HL-60/S4 (cell line): ENCODE measurements at regions not wholly inside any gene's neighbourhood (a gene's known extent, or its start where the extent isn't known, plus 50 kb on each side); places are given as distances from the start of the nearest gene placed in this dataset.

ENCODE experiments used
- in situ Hi-C: fragments of 300-500 bp; cut with MboI; formaldehyde crosslinking; loops from 2 replicates; pipeline ENCODE4 v1.14.3; 2022; ENCODE audit warnings: low sequenced_read_pairs

DNA sequence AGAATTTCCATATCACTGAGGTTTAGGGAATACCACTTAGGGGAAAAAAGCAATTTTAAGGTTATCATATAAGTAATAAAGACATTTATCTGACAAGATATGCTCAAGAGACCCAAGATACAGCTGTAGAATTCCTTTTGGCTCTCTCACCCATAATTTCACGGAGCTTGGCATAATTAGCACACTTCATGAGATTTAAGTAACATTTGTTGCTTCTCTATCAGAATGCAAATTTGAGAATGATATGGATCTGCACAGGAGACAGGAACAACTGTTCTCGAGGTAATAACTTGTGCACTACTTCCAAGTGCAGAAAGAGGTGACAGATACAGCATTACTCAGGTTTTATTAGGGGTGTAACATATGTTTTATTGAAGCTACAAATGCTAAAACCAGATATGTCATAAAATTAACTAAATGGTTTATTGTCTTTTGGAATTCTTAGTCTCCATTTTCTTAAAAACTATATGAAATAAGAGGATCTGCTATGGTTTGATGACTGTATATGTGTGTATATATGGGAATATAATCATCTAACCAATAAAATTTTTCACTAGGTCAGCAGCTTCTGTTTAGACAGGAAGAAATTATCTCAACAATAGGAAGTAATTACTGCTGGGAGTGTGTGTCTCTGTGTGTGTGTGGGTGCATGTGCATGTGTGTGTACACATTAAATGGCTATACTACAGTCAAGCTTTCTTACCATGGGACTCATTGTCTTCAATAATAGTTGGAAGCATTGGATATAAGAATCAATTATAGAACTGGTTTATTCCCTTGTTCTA lies 401.3 kb downstream of the PCDH17 start:
- in situ Hi-C loops: no loop called here

DNA sequence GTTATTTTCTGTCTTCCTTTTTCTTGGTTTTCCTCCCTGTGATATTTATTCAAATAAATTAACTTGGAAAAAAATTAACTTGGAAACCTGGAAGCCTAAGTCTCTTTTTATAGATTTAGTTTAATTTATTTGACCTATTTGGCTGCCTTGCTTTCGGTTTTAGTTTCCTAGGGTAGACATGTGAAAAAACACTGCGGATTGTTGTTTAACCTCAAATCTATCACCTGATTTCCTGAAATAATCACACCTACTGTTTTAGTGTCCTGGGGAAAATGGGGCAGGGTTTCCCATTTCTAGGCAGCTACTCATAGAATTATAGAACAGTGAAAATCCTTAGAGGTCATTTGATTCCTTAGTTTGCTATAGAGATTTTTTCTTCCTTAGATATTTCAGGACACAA lies 412.4 kb downstream of the PCDH17 start:
- in situ Hi-C loops: no loop called here

DNA sequence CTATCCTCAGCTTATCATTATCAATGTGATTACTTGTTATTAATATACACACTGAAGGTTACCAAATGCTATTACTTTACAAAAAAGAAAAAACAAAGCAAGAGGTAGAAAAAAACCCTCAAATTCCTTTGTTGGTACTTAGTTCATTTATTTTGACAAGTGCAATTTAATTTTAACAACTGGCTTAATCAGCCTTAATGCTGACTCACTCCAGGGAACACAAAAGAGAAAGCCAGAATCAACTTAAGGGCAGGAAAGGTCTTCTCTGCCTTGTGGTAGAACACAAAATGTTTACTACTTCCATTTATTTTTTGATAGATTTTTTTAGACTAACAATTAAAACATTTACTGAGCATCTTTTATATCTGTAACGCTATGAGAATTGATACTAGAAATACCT lies 417.1 kb downstream of the PCDH17 start:
- in situ Hi-C loops: no loop called here

DNA sequence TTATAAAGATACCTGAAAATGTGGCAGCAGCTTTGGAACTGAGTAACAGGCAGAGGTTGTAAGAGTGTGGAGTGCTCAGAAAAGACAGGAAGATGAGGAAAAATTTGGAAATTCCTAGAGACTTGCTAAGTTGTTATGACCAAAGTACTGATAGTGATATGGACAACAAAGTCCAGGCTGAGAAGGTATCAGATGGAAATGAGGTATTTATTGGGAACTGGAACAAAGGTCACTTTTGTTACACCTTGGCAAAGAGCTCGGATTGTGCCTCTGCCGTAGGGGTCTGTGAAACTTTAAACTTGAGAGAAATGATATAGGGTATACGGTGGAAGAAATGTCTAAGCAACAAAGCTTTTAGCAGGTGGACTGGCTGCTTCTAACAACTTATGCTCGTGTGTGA lies 419.9 kb downstream of the PCDH17 start:
- in situ Hi-C loops: no loop called here

DNA sequence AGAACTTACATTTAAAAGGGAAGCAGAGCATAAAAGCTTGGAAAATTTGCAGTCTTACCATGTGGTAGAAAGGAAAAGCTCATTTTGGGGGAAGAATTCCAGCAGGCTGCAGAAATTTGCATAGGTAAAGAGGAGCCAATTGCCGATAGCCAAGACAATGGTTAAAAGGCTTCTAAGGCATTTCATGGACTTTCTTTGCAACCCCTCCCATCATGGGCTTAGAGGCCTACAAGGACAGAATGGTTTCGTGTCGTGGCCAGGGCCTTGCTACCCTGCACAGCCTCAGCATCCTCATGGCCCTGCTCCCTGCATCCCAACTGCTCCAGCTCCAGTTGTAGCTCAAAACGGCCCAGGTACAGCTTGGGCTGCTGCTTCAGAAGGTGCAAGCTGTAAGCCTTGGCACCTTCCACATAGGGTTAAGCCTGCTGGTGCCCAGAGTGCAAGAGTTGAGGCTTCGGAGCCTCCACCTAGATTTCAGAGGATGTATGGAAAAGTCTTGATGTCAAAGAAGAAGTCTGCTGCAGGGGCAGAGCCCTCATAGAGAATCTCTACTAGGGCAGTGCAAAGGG lies 420.3 kb downstream of the PCDH17 start:
- in situ Hi-C loops: no loop called here

DNA sequence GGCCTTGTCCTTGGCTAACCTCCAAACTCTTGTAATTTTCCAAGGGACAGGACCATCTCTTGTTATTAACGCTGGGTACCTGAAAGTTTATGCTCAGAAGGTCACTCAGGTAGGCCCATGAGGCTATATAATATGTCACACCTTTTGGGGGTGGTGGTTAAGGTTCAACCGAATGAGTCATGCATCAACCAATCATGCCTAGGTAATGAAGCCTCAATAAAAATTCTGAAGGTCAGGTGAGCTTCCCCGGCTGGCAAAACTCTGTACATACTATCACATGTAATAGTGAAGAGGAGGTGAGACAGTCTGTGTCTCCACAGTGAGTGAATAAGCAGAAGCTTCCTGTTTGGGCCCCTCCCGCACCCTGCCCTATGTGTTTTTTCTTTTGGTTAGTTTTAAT lies 424.9 kb downstream of the PCDH17 start:
- in situ Hi-C loops: no loop called here

DNA sequence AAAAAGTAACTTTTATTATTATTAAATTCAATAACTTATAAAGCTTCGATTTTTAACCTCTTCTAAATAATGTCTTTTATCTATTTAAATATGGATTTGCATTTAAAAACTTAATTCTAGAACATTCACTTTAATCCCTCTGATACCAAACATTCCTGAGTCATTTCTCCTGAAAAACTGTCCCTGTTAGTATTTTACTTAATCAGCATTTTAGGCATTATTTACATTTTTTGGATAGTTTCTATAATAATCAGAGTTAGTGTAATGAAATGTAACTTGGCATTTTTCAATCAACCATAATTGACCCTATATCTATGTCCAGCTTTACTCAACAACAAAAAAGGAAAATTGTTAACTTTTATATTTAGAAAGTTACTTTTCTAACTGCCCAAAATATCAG lies 428.1 kb downstream of the PCDH17 start:
- in situ Hi-C loops: no loop called here

DNA sequence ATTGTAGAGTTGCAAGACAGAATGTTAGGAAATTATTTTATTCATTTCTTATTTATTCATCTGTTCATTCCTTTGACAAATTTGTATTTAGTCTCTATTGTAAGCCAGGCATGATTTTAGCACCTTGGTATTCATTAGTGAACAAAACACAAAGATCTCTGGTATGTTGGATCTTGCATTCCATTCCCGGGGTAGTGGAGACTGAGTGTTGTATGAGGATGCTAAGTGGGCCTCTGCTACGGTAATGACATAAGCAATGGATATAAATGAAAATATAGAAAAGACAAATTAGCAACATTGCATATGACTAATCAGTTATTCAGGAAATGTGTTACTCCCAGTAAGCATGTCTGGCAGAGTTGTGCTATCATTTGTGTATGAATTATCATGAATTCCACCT lies 449.3 kb downstream of the PCDH17 start:
- in situ Hi-C loops: no loop called here

DNA sequence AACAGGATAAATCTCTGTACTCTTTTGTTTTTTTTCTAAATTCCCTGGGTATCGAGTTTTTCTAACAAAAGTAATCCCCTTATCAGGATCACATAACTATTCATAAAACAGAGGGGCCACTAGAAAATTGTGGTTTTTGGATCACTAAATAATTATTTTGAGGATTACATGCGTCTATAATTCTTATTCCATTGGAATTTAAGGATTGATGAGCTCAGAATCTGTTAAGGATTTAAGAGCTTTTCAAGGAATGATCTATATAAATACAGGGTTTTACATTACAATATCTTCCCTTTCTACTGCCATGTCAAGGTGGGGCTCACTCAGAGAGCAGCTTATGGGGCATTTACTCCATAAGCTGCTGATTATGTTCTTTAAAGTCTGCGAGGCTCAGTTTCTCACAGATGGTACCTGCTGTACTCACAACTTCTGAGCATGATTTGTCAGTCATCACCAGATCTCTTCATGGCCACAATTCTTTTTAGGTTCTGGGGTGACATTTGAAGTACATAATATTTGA lies 449.8 kb downstream of the PCDH17 start:
- in situ Hi-C loops: no loop called here

DNA sequence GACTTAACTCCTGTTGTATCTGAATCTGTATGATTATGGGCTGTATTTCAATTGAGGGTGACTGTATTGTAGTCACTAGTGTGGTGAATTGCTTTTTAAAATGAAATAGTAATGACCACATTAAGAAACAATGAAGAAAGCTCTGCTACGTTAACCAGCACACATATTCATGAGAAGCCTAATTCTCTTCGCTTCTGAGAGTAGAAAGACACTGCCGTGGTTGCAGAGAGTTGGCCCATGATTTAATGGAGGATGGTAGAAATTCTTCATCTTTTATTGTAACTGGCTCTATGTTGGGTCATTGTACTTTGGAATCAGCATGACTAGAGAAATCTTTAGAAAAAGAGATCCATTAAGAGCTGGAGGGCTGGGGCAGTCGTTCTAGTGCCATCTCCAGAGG lies 451.5 kb downstream of the PCDH17 start:
- in situ Hi-C loops: no loop called here

DNA sequence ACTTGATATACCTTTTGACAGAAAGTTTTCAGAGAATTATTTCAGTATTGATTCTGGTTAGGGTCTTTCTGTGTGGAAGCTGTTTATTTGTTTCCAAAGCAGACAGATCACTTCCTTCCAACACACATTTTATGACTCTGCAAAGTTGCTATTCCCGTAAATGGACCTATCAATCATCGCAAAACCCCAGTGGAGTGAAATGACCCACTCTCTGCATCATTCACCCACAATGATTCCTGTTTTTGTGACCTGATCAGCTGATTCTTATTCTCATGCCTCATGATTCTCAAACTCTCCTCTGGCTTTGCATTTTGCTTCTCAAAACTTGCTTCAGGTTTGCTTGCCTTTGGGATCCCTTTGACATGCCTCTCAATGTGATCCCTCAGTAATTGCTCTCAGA lies 453.7 kb downstream of the PCDH17 start:
- in situ Hi-C loops: no loop called here

DNA sequence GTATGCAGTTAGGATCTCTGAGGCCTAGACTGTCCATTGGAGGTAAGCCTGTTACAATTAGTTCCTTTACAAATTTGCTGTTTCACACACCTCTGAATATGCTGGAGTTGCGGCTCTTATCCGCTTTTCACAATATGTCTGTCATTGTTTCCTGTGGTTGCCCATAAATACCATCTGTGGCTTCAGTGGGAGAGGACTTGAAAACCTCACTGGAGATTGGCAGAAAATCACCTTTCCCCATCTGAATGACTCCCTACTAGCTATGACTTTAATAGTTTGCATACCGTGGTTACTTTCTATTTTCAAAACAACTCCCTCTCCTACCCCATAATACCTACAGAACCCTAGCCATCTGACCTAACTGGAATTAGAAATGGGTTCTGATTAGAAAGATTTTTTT lies 454.3 kb downstream of the PCDH17 start:
- in situ Hi-C loops: no loop called here

DNA sequence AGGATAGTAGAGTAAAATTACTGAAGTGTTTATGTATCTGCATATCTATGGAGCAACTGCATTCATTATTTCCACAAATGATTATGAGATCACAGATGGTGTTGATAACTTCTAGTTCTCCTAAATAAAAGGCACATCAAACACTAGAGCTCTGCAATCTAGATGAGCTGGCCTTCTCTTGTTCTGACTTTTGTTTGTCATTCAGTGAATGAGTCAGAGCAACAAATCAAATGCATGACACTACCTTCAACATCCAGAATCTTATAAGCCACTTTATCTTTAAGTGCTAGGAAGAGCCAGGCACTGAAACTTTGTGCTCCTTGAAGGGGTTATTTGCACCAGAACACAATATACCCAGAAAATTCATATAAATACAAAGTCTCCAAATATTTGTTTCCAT lies 456.0 kb downstream of the PCDH17 start:
- in situ Hi-C loops: no loop called here

DNA sequence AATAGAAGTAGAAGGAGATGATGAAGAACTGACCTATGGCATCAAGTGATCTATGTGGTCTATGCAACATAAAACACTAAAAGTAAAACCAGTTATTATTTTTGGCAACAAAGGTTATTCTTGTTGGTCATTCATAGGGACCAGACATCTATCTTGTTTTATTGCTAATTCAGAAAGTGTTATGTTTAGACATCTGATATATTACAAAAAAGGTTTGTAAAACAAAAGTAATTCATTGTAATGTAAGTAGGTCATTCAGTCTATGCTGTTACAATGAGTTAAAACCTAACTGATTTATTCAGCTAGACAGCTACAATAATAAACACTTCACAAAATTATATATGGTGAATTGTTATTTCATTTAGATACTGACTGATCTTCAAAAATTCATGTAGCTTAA lies 461.9 kb downstream of the PCDH17 start:
- in situ Hi-C loops: no loop called here

DNA sequence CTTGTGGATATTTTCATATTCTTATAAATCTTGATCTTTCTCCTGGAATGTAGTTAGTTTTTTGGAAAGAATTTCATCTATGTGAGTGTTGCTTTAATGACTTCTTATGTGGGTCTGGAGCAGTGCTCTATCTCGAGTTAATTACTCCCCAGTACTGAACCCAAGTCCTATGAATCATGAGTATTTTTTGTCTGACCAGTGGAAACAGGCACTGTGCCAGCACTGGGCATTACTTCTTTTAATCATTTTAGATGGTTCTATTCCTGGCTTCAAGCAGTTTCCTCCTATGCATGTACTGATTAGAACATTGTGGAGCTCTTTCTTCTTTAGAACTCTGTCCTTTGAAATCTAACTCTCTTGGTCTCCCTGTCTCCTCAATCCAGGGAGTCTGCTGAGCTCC lies 466.3 kb downstream of the PCDH17 start:
- in situ Hi-C loops: no loop called here

DNA sequence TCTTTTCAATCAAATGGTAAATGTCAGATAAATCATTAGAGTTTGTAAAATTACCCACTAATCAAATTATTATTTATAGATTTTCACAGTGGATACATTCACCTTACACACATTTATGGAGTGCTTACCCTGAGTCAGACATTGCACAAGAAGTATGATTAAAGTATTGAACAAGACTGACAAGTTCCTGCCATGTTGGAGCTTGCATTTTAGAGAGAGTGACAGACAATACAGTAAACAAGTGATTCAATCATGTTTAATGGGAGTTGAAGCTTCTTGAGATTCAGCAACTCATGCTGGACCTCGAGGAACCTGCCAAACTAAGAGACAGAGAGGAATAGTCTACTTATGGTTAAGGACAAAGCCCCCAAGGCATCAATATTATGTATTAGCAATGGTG lies 487.8 kb downstream of the PCDH17 start:
- in situ Hi-C loops: no loop called here

DNA sequence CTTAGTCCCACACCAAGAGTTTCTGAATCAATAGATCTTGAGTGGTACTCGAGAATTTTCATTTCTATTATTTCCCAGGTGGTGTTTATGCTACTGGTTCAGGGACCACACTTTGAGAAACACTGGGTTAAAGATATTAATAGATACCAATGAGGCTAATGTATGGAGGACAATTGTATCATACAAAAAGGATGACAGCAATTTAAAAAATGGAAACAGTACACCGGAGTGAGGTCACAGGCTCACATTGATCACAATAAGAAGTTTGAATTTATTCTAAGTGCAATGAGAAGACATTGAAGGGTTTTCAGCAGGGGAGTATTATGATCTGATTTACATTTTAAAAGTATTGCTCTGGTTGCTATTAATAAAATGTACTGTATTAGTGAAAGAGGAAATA lies 488.3 kb downstream of the PCDH17 start:
- in situ Hi-C loops: no loop called here

DNA sequence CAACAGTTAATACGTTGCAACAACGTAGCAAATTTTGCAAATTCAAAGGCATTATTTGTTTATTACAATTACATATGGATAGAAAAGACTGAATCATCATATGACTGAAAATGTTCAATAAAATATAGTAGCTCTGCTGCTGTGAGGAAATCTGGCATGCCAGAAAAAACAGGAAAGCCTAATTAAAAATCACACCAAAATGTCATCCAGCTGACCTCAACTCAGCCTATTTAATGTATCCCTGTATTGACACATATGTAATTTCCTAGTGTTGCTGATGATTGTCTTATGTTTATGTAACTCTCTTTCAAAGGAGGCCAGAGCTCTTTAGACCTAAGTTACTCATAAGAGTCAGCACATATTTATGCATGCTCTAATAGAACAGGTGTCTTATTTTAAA lies 495.0 kb downstream of the PCDH17 start:
- in situ Hi-C loops: no loop called here

DNA sequence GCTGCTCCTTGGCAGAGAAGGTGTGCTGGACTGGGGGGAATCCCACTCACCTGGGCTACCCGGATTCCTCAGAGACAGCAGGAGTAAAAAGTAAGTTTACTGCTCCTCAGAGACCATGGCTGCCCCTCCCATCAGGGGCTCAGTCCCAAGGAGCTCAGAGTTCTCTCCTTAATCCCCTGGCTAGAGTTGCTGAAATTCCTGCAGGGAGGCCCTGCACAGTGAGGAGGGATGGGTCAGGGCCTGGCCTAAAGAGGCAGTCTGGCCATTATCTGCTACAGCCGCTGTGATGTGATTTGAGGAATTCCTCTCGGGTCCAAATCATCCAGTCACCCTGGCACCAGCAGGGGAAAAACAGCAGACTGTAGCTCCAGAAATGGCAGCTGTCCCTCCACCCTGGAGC lies 502.5 kb downstream of the PCDH17 start:
- in situ Hi-C loops: no loop called here

DNA sequence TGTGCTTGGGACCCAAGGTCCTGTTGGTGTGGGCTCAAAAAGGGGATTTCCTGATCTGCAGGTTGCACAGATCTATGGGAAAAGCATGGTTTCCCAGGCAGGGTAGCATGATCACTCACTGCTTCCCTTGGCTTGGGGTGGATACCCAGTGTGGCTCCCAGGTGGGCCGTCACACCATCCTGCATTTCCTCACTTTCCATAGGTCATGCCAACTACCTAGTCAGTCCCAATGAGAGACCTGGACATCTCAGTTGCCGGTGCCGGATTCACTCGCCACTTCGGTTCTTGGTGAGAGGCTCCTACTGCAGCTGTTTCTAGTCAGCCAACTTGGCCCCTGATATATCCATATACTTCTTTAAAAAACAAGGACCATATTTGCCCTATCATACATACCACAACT lies 503.0 kb downstream of the PCDH17 start:
- in situ Hi-C loops: no loop called here

DNA sequence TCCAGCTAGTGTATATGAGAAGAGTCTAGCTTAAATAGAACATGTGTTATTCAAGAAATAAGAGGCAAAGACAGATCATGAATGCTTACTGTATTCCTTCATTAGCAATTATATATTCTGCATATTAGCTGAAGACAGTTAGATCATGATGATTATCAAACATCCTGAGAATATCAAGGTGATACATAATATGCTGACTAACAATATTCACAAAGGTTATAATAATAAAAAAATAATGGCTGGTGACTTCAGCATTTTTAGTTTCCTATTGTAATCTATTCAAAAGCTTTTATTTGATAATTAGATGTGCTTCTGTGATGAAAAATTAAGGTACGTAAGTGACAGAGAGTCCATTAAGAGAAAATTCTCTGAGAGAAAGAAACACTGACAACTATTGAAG lies 511.4 kb downstream of the PCDH17 start:
- in situ Hi-C loops: no loop called here

DNA sequence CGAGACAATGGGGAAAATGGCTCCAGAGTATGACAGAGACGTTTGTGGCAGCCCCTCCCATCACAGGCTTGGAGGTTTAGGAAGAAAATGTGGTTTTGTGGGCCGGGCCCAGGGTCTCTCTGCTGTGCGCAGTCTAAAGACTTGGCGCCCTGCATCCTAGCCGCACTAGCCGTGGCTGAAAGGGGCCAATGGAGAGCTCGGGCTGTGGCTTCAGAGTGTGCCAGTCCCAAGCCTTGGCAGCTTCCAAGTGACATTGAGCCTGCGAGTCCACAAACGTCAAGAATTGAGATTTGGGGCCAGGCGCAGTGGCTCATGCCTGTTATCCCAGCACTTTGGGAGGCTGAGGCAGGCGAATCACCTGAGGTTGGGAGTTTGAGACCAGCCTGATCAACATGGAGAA lies 513.1 kb downstream of the PCDH17 start:
- in situ Hi-C loops: no loop called here

DNA sequence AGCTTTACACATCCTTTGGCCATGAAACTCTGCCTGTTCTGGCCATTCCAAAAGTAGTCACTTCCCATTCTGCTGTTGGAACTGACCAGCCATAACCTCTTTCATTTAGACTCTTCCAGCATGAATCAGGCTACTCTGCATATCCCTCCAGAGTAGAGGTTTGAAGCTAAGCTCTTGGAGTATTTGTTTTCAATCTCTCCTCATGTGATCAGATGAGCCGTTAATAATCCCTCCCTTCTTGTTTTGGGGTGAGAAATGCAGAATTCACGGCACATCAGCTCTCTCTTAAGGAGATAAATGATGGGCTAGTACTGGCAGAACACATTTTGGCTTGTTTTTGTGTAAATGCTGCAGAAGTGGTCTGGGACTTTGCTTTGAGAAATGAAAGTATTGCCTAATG lies 519.9 kb downstream of the PCDH17 start:
- in situ Hi-C loops: no loop called here
